ENCODE measurements at regions not wholly inside any gene's neighbourhood (a gene's known extent, or its start where the extent isn't known, plus 50 kb on each side); places are given as distances from the start of the nearest gene placed in this dataset.

- Mint-ChIP-seq H3K27ac (no peak overlapping the region; a peak in 1 of 7 replicates), H3K27me3 (ENCODE audit: low read depth) (no peaks in the 10 kb centered on the region), H3K9me3 (peaks cover 10 to 14% of the 10 kb centered on the region in 2 experiments), H3K4me3 (no peak overlapping the region), H3K36me3 (ENCODE audit: insufficient read depth in 1 of 3, low read depth in 3 of 3) (peaks cover 10 to 15% (median 10%) of the 10 kb centered on the region in 3 experiments), H3K4me1 (no peaks in the 10 kb centered on the region)
- no peak overlapping the region for H4K8ac ChIP-seq (replicated peaks; ENCODE audit: insufficient read length, low read depth, low read length)
- H3K27me3 ChIP-seq (ENCODE audit: insufficient read depth, low read length): no peaks in the 10 kb centered on the region
- H3K27ac ChIP-seq (ENCODE audit: insufficient read length, low read depth, low read length): no peak overlapping the region
- H3K18ac ChIP-seq (ENCODE audit: insufficient read length, low read depth, low read length): no peak overlapping the region
- no peak overlapping the region for H4K91ac ChIP-seq (ENCODE audit: insufficient read length, low read depth, low read length)
- no peak overlapping the region for H3K56ac ChIP-seq (ENCODE audit: insufficient read length, low read depth, low read length)
- H3K4me1 ChIP-seq (ENCODE audit: insufficient read depth, low read length): no peaks in the 10 kb centered on the region
- H3K23me2 ChIP-seq (ENCODE audit: insufficient read length, low read depth, low read length, poor library complexity, severe bottlenecking): no peaks in the 10 kb centered on the region
- H3K14ac ChIP-seq (ENCODE audit: insufficient read depth, low read length): no peak overlapping the region
- WGBS (ENCODE audit: extremely low coverage, insufficient read length, low lambda C conversion rate): no CpG with 5 or more reads among the region's 1 CpG
- DNase-seq: no peak
- no peak overlapping the region for H3T11ph ChIP-seq (ENCODE audit: low read length)
- no peak overlapping the region for H2BK20ac ChIP-seq (ENCODE audit: low read depth, low read length, poor library complexity, severe bottlenecking)
- H2BK5ac ChIP-seq (ENCODE audit: insufficient read length, low read length): no peak overlapping the region
- no peak for TF ChIP-seq CTCF (conservative IDR thresholded peaks at IDR 0.05)
- no peak overlapping the region for H4K5ac ChIP-seq (ENCODE audit: insufficient read length, low read depth, low read length)
- no peak overlapping the region for H3K4ac ChIP-seq (ENCODE audit: low read depth, low read length)
- H2BK12ac ChIP-seq (ENCODE audit: insufficient read length, low read depth, low read length): no peak overlapping the region
- H4K20me1 ChIP-seq (ENCODE audit: control insufficient read depth, insufficient read depth, insufficient read length): no peaks in the 10 kb centered on the region
- H3K79me2 ChIP-seq (ENCODE audit: insufficient read depth, low read length): no peaks in the 10 kb centered on the region
- no peak overlapping the region for H3K4me2 ChIP-seq (ENCODE audit: insufficient read depth, insufficient read length, low read length)
- H2AFZ ChIP-seq (ENCODE audit: low read length): no peak overlapping the region
- no peak overlapping the region for H3K9ac ChIP-seq (ENCODE audit: extremely low read depth, insufficient read length, low read length)
- no peak overlapping the region for H2BK120ac ChIP-seq (ENCODE audit: low read depth, low read length, poor library complexity, severe bottlenecking)
- H3K9me3 ChIP-seq (ENCODE audit: control insufficient read depth, low read depth, low read length): no peaks in the 10 kb centered on the region
- H2BK15ac ChIP-seq (ENCODE audit: low read depth, low read length): no peak overlapping the region
- H3K79me1 ChIP-seq (ENCODE audit: insufficient read depth, low read depth, low read length, poor library complexity, severe bottlenecking): no peaks in the 10 kb centered on the region
- H3K23ac ChIP-seq (ENCODE audit: insufficient read length, low read depth, low read length): no peak overlapping the region
- H2AK5ac ChIP-seq (ENCODE audit: insufficient read length, low read length): no peak overlapping the region
These were observed 175.3 kb upstream of the AGR3 start for GRCh38 chr7:17057143-17057509.
